GM21360 (cell line): ENCODE measurements at regions not wholly inside any gene's neighbourhood (a gene's known extent, or its start where the extent isn't known, plus 50 kb on each side); places are given as distances from the start of the nearest gene placed in this dataset.
"Not testable (repeated sequence)": the region's sequence is repeated elsewhere in the genome, so short reads cannot be mapped to it uniquely, and the experiment has no call there.

Experiments
- ATAC-seq: cut with Tn5 transposase; IDR thresholded peaks from one replicate; pipeline ENCODE4 v1.9.1; 2021; ENCODE audit warnings: mild to moderate bottlenecking, moderate library complexity; ENCODE audit not compliant: unreplicated experiment

GRCh38 chr3:159260049-159260662, 458.3 kb downstream of the MFSD1 start:
- ATAC-seq: no peak

GRCh38 chr3:159261333-159261732, 459.5 kb downstream of the MFSD1 start:
- not testable (repeated sequence) for ATAC-seq

- ATAC-seq: no peak
Measured at GRCh38 chr3:159263750-159264553, 462.1 kb downstream of the MFSD1 start.

- no peak for ATAC-seq
Measured at GRCh38 chr3:159265705-159266104, 463.9 kb downstream of the MFSD1 start.

- no peak for ATAC-seq
Measured at GRCh38 chr3:159266779-159267178, 464.9 kb downstream of the MFSD1 start.

GRCh38 chr3:159271799-159272512, 470.1 kb downstream of the MFSD1 start:
- ATAC-seq: no peak

- ATAC-seq: no peak
Measured at GRCh38 chr3:159273070-159273469, 471.2 kb downstream of the MFSD1 start.

GRCh38 chr3:159273608-159274007, 471.8 kb downstream of the MFSD1 start:
- ATAC-seq: no peak

- ATAC-seq: no peak
Measured at GRCh38 chr3:159275741-159276140, 473.9 kb downstream of the MFSD1 start.

- no peak for ATAC-seq
Measured at GRCh38 chr3:159277814-159278213, 476.0 kb downstream of the MFSD1 start.

- no peak for ATAC-seq
Measured at GRCh38 chr3:159280386-159281191, 478.7 kb downstream of the MFSD1 start.

- ATAC-seq: no peak
Measured at GRCh38 chr3:159293493-159293892, 491.6 kb downstream of the MFSD1 start.

- no peak for ATAC-seq
Measured at GRCh38 chr3:159301961-159302360, 500.1 kb downstream of the MFSD1 start.

GRCh38 chr3:159305017-159305416, 503.2 kb downstream of the MFSD1 start:
- ATAC-seq: no peak

GRCh38 chr3:159316706-159317105, 514.9 kb downstream of the MFSD1 start:
- ATAC-seq: not testable (repeated sequence)

- ATAC-seq: no peak
Measured at GRCh38 chr3:159319156-159319555, 517.3 kb downstream of the MFSD1 start.

- ATAC-seq: no peak
Measured at GRCh38 chr3:159322322-159322939, 520.6 kb downstream of the MFSD1 start.

GRCh38 chr3:159323848-159324247, 522.0 kb downstream of the MFSD1 start:
- no peak for ATAC-seq

- ATAC-seq: no peak
Measured at GRCh38 chr3:159326998-159327397, 525.1 kb downstream of the MFSD1 start.

- ATAC-seq: no peak
Measured at GRCh38 chr3:159332535-159333099, 530.8 kb downstream of the MFSD1 start.
